ENCODE measurements at regions not wholly inside any gene's neighbourhood (a gene's known extent, or its start where the extent isn't known, plus 50 kb on each side); places are given as distances from the start of the nearest gene placed in this dataset.

- DNase-seq, result no peak
These were observed 161.2 kb upstream of the OGFRL1 start for GRCh38 chr6:71127374-71127773.

GRCh38 chr6:71130277-71130676, 158.3 kb upstream of the OGFRL1 start:
- no peak for DNase-seq

DNA sequence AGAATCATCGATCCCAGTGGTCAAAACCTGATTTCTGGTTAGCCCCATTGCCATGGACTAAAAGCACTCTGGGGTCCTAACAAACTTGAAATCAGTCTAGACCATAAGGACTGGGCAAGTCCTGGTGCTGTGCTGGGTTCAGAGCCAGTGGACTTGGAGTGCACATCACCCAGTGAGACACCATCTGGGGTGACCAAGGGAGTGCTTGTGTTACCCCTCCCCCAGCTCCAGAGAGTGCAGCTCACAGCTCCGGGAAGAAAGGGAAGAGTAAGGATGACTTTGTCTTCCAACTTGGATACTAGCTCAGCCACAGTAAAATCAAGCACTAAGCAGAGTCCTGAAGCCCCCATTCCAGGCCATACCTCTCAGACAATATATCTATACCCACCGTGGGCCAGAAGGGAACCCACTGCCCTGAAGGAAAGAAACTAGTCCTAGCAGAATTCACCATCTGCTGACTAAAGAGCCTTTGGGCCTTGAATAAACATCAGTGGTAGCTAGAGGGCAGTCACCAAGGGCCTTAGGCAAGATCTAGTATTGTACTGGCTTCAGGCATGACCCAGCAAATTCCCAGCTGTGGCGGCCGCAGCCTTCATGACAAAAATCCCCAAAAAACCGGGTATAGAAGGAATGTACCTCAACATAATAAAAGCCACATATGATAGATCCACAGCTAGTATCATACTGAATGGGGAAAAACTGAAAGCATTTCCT, 153.5 kb upstream of the OGFRL1 start:
- DNase-seq, result no peak

DNA sequence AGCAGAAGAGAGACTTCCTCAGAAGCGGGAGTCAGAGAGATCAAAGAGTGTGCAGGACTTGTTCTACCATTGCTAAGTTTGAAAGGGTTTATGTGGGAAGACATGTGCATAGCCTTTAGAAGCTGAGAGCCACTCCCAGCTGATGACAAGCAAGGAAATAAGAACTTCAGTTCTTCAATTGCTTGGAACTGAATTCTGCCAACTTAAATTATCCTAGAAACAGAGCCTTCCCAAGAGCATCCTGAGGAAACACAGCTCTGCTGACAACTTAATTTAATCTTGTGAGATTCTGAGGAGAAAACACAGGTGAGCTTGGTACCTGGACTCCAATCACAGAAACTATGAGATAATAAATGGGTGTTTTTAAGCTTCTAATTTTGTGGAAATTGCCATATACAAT, 150.6 kb upstream of the OGFRL1 start:
- no peak for DNase-seq

DNA sequence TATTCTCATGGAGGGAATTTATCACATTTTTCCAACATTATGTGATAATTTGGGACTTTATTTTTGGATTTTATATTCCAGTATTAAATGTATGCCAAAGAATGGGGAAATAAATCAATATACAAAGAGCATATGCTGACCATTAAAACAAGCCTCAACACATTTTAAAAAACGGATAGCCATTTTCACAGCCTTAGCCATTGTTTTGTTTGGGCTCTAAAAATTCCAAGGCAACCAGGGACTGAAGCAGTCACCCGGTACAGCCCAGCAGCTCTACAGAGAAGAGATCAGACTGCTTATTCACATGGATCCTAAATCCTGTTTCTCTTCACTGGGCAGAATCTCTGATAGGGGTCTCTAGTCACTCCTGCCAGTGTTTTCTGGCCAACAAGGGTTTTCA, 150.2 kb upstream of the OGFRL1 start:
- no peak for DNase-seq

DNA sequence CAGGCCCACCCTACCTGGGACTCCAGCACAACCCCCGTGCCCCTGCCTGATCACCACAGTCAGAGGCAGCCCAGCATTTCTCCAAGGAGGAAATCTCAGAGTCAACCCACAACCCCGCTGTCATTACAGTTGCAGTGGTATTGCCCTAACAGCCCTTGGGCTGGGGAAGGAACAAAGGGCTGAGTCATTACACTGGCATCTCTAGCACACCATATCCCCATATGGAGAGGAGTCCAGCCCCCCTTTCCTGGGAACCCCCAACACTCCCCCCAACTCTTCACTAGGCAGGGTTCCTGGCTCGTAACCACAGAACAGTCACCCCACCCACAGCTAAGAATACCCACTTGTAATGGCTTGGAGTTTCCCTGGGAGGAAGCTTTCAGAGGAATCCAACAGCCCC, 149.4 kb upstream of the OGFRL1 start:
- DNase-seq, result no peak

GRCh38 chr6:71153755-71154325, 134.8 kb upstream of the OGFRL1 start:
- no peak for DNase-seq

DNA sequence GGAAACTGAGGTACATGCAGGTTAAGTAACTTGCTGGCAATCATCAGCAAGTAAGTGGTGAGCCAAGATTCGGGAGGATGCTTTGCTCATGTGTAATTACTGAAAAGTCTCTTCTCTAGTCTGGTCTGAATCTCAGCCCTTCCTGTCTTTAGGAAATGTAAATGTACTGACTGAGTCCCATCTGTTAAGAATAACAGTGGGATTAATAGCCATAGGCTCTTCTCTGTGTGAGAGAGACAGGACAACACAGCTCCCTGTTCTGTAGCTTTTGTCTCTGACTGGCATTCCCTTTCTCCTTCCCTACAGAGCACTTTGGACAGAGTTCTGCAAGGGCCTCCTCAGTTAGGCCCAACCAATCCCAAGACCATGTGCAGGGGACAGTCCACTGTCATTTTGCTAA, 131.3 kb upstream of the OGFRL1 start:
- DNase-seq, result no peak

GRCh38 chr6:71164890-71165289, 123.7 kb upstream of the OGFRL1 start:
- DNase-seq, result no peak

GRCh38 chr6:71168233-71168765, 120.3 kb upstream of the OGFRL1 start:
- no peak for DNase-seq

- DNase-seq, result no peak
These were observed 117.0 kb upstream of the OGFRL1 start for GRCh38 chr6:71171497-71172070.

- DNase-seq, result no peak
These were observed 109.2 kb upstream of the OGFRL1 start for GRCh38 chr6:71179249-71179885.

- no peak for DNase-seq
These were observed 107.0 kb upstream of the OGFRL1 start for GRCh38 chr6:71181565-71181964.

- DNase-seq, result no peak
These were observed 101.5 kb upstream of the OGFRL1 start for GRCh38 chr6:71187141-71187540.

GRCh38 chr6:71190809-71191208, 97.8 kb upstream of the OGFRL1 start:
- DNase-seq, result no peak

- DNase-seq, result no peak
These were observed 93.9 kb upstream of the OGFRL1 start for GRCh38 chr6:71194724-71195123.

GRCh38 chr6:71197267-71197666, 91.3 kb upstream of the OGFRL1 start:
- DNase-seq, result no peak

GRCh38 chr6:71197780-71198179, 90.8 kb upstream of the OGFRL1 start:
- no peak for DNase-seq

DNA sequence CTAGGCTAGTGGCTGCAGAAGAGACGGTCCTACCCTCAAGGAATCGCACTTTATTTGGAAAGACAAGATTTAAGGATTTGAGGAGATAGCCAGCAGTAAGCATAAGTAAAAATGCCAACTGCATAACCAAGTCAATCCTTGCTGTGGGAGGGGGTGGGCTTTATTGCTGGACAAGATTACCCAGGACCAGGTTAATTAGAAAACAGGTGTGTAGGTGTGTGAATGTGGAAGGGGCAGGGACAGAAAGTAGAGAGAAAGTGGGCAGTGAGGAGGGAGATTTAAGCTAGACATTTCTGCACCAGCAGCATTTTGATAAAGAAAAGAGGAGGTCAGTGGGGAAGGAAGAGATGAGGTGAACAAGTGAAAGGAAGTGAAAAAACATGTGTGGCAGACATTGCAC, 89.7 kb upstream of the OGFRL1 start:
- no peak for DNase-seq

DNA sequence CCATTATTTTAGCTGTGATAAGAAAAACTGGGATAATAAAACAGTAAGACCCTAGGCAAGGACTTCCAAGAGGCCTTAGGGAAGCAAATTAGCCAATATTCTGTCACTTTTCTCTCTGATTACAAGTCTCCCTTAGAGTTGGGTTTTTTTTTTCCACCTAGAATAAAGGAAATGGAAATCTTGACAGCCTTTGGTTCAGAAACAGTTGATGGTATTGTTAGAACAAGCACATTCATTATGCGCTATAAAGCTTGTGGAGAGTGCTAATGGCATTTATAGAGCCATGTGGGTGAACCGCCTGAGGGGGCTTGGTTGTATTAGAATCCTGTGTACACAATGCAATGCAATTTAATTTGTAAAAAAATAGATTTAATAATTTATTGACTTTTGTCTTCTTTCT, 88.9 kb upstream of the OGFRL1 start:
- DNase-seq, result no peak

- DNase-seq, result no peak
These were observed 85.4 kb upstream of the OGFRL1 start for GRCh38 chr6:71203206-71203605.

GRCh38 chr6:71204741-71205140, 83.9 kb upstream of the OGFRL1 start:
- no peak for DNase-seq

GRCh38 chr6:71205336-71205956, 83.2 kb upstream of the OGFRL1 start:
- no peak for DNase-seq

GRCh38 chr6:71206089-71206488, 82.5 kb upstream of the OGFRL1 start:
- no peak for DNase-seq
